NCI-H748 treated with DMSO at 0.1 percent for 48 hours (cell line): ENCODE measurements at regions not wholly inside any gene's neighbourhood (a gene's known extent, or its start where the extent isn't known, plus 50 kb on each side); places are given as distances from the start of the nearest gene placed in this dataset.

Source experiments
- DNase-seq: peaks from one replicate; lab custom pipeline; 2025; lab: John Stamatoyannopoulos, UW

- DNase-seq, result no peak
These were observed 62.3 kb upstream of the EGLN3 start for GRCh38 chr14:34012978-34013720.

- no peak for DNase-seq
These were observed 61.5 kb upstream of the EGLN3 start for GRCh38 chr14:34012369-34012768.

DNA sequence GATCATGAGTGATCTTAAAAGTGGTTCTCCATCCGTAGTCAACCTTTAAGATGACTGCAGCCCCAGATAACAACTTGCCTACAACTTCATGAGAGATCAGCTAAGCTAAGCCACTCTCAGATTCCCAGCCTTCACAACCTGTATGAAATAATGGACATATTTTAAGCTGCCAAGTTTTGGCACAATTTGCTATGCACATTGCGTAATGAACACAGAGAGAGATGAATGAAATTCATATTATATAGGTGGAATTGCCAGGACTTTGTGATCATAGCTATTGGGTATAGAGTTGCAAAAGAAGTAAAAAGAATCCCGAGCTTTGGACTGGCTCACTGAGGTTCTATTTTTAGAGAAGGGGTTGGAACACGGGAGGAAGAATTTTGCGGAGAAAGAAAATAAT lies 59.1 kb upstream of the EGLN3 start:
- DNase-seq, result no peak

GRCh38 chr14:34007902-34008301 lies 57.0 kb upstream of the EGLN3 start:
- DNase-seq, result no peak

DNA sequence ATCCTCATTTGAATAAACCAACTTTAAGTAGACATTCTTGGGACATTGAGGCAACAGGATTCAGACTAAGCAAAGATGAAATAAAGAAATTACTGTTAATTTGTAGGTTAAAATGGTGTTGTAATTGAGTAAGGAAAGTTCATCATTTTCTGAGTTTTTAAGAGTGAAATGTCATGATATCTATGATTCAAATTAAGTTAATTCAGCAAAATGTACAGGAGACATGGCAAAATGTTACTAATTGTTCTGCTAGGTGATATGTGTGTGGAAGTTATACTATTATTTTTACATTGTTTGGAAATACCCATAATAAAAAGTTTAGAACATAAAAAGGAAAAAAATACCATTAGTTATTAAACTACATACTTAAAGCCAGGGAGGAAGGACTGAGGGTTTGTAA lies 55.0 kb upstream of the EGLN3 start:
- no peak for DNase-seq

DNA sequence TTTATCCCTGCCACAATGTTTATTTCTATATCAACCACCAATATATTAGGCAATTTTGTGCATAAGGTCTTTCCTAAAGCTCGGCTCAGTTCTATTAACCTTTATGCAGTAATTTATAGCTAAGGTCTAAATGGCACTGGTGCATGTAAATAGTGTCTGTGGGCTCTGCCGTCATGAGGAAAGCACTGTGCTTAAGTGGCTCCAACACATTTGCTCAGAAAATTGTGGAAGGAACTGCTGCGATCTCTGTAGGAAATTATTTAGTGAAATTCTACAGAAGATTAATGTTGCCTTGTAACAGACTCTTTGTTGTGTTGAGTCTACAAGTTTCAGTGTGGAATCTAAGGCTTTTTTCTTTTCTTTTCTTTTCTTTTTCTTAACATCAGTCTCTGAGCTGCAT lies 54.0 kb upstream of the EGLN3 start:
- DNase-seq, result no peak

DNA sequence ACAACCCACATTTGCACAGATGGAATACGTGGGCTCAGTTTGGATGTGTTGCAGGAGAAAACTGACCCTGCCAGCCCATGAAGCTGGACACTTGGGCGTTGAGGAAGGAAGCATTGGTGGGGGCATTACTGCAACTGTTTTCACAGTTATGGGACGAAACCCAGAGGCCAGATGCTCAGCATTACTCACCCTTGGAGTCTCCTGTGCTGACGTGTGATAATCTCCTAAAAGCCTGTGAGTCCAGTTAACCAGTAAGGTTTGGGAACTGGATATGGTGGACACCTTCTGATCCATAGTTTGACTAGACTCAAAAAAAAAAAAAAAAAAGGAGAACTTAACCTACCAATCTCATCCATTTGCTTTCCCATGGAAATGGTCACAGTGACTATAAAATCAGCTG lies 52.8 kb upstream of the EGLN3 start:
- no peak for DNase-seq

- no peak for DNase-seq
These were observed 52.3 kb upstream of the EGLN3 start for GRCh38 chr14:34003082-34003668.
